Activated CD8-positive, alpha-beta memory T cell treated with anti-CD3 and anti-CD28 coated beads, Interleukin-2, amount 50 U/mL, for 24 hours (primary cell): ENCODE measurements at regions not wholly inside any gene's neighbourhood (a gene's known extent, or its start where the extent isn't known, plus 50 kb on each side); places are given as distances from the start of the nearest gene placed in this dataset.

Experiments used
- DNase-seq: peaks from one replicate; pipeline ENCODE4 v3.0.0-alpha.2; 2020; ENCODE audit errors: extremely low read depth

- no peak for DNase-seq
These were observed 258.0 kb upstream of the SMARCA2 start for GRCh38 chr9:1757186-1757585.

- no peak for DNase-seq
These were observed 256.1 kb upstream of the SMARCA2 start for GRCh38 chr9:1759009-1759408.

GRCh38 chr9:1759771-1760300 is 255.3 kb upstream of the SMARCA2 start:
- DNase-seq: no peak

GRCh38 chr9:1761807-1762206 is 253.3 kb upstream of the SMARCA2 start:
- DNase-seq: no peak

- no peak for DNase-seq
These were observed 249.1 kb upstream of the SMARCA2 start for GRCh38 chr9:1766042-1766441.

- no peak for DNase-seq
These were observed 246.6 kb upstream of the SMARCA2 start for GRCh38 chr9:1768561-1768960.

- DNase-seq: no peak
These were observed 243.9 kb upstream of the SMARCA2 start for GRCh38 chr9:1771094-1771789.

- no peak for DNase-seq
These were observed 239.9 kb upstream of the SMARCA2 start for GRCh38 chr9:1775230-1775629.

- DNase-seq: no peak
These were observed 238.5 kb upstream of the SMARCA2 start for GRCh38 chr9:1776668-1777067.

GRCh38 chr9:1791191-1791590 is 224.0 kb upstream of the SMARCA2 start:
- no peak for DNase-seq

- DNase-seq: no peak
These were observed 220.4 kb upstream of the SMARCA2 start for GRCh38 chr9:1794547-1795270.

- DNase-seq: no peak
These were observed 210.8 kb upstream of the SMARCA2 start for GRCh38 chr9:1804128-1804865.

- no peak for DNase-seq
These were observed 185.4 kb upstream of the SMARCA2 start for GRCh38 chr9:1829719-1830118.

- DNase-seq: no peak
These were observed 182.2 kb upstream of the SMARCA2 start for GRCh38 chr9:1832960-1833359.

- DNase-seq: no peak
These were observed 177.6 kb upstream of the SMARCA2 start for GRCh38 chr9:1837453-1838084.

- DNase-seq: no peak
These were observed 175.2 kb upstream of the SMARCA2 start for GRCh38 chr9:1839909-1840308.

- DNase-seq: no peak
These were observed 169.7 kb upstream of the SMARCA2 start for GRCh38 chr9:1845425-1845824.

GRCh38 chr9:1855726-1856125 is 159.4 kb upstream of the SMARCA2 start:
- no peak for DNase-seq

GRCh38 chr9:1857808-1858207 is 157.3 kb upstream of the SMARCA2 start:
- DNase-seq: no peak

GRCh38 chr9:1869843-1870242 is 145.3 kb upstream of the SMARCA2 start:
- no peak for DNase-seq

- no peak for DNase-seq
These were observed 144.2 kb upstream of the SMARCA2 start for GRCh38 chr9:1870915-1871314.
